H1 (cell line): ENCODE measurements at regions not wholly inside any gene's neighbourhood (a gene's known extent, or its start where the extent isn't known, plus 50 kb on each side); places are given as distances from the start of the nearest gene placed in this dataset.

Experiments
- CTCF ChIA-PET: fragments of 300-600 bp; sonication (Branson Sonifier 250); formaldehyde crosslinking; loops from one replicate; lab custom pipeline; 2021; ENCODE audit not compliant: partially characterized antibody; lab: Charles Lee
- POLR2A ChIA-PET: fragments of 300-600 bp; sonication (Branson Sonifier 250); formaldehyde crosslinking; loops from one replicate; lab custom pipeline; 2021; ENCODE audit warnings: inconsistent platforms; ENCODE audit not compliant: partially characterized antibody; lab: Charles Lee
- DNase-seq, 2 experiments: peaks; one replicate each; pipeline versions ENCODE4 v3.0.0 to v3.0.0-alpha.2; 2010 to 2022; ENCODE audit warnings: low spot score in 2 of 2, low read depth in 1 of 2, mixed read lengths in 1 of 2
- FAIRE-seq: peaks from 2 replicates; lab custom pipeline; 2011; peaks lifted over from hg19 to GRCh38; lab: Jason Lieb, UNC
- H2AFZ ChIP-seq: 2 replicates; pipeline ENCODE4 v1.8.1; 2012; ENCODE audit warnings: low read length, inconsistent platforms
- H2AK5ac ChIP-seq: 2 replicates; pipeline ENCODE4 v1.6.1; 2013; ENCODE audit warnings: low read depth, low read length
- H2BK120ac ChIP-seq: replicated peaks from 2 replicates; pipeline ENCODE3; 2013; ENCODE audit warnings: low read depth, low read length, inconsistent platforms
- H2BK12ac ChIP-seq: 2 replicates; pipeline ENCODE4 v1.6.1; 2013; ENCODE audit warnings: low read depth, low read length
- H2BK15ac ChIP-seq: 2 replicates; pipeline ENCODE4 v1.6.1; 2013; ENCODE audit warnings: low read length
- H2BK20ac ChIP-seq: 2 replicates; pipeline ENCODE4 v1.6.1; 2013; ENCODE audit warnings: low read length
- H2BK5ac ChIP-seq: 2 replicates; pipeline ENCODE4 v1.6.1; 2013; ENCODE audit warnings: low read depth, low read length
- H3K14ac ChIP-seq: 2 replicates; pipeline ENCODE4 v1.6.1; 2013; ENCODE audit warnings: inconsistent platforms; ENCODE audit not compliant: insufficient read length
- H3K18ac ChIP-seq: 2 replicates; pipeline ENCODE4 v1.6.1; 2013; ENCODE audit warnings: low read length; ENCODE audit errors: extremely low read depth
- H3K23ac ChIP-seq: 2 replicates; pipeline ENCODE4 v1.6.1; 2013; ENCODE audit warnings: inconsistent platforms; ENCODE audit not compliant: insufficient read length
- H3K23me2 ChIP-seq: 2 replicates; pipeline ENCODE4 v1.6.1; 2013; ENCODE audit warnings: low read depth, low read length
- H3K27ac ChIP-seq: 2 replicates; pipeline ENCODE4 v1.6.1; 2011; ENCODE audit warnings: low read depth, low read length, inconsistent platforms
- H3K27me3 ChIP-seq, 4 experiments: replicated peaks in 1 of 4; 1 replicate in 1 of 4; 2 replicates in 3 of 4; pipeline versions ENCODE4 v1.6.1 to v1.8.1; 2011 to 2013; ENCODE audit warnings: low read length in 3 of 4, mild to moderate bottlenecking in 3 of 4, inconsistent platforms in 2 of 4, mixed read lengths in 2 of 4, moderate library complexity in 1 of 4; ENCODE audit not compliant: control insufficient read depth in 3 of 4, insufficient read depth in 3 of 4; ENCODE audit errors: extremely low read depth in 1 of 4
- H3K36me3 ChIP-seq, 4 experiments: 2 replicates each; pipeline versions ENCODE4 v1.6.1 to v1.8.1; 2011 to 2013; ENCODE audit warnings: mild to moderate bottlenecking in 4 of 4, low read length in 3 of 4, moderate library complexity in 2 of 4, control low read depth in 1 of 4, inconsistent platforms in 1 of 4; ENCODE audit not compliant: insufficient read depth in 4 of 4, control insufficient read depth in 2 of 4
- H3K4ac ChIP-seq: replicated peaks from 2 replicates; pipeline ENCODE3; 2013; ENCODE audit warnings: low read length, low read depth, mixed read lengths, inconsistent platforms; ENCODE audit not compliant: insufficient read length
- H3K4me1 ChIP-seq, 4 experiments: replicated peaks in 1 of 4; 1 replicate in 1 of 4; 2 replicates in 3 of 4; pipeline versions ENCODE4 v1.6.1 to v1.8.1; 2011 to 2013; ENCODE audit warnings: low read length in 3 of 4, inconsistent platforms in 2 of 4, mixed read lengths in 1 of 4; ENCODE audit not compliant: insufficient read depth in 4 of 4, control insufficient read depth in 3 of 4
- H3K4me2 ChIP-seq, 2 experiments: 2 replicates each; pipeline versions ENCODE4 v1.6.1 to v1.8.1; 2011 to 2013; ENCODE audit warnings: low read depth in 2 of 2, low read length in 2 of 2, control low read depth in 1 of 2, inconsistent platforms in 1 of 2, mild to moderate bottlenecking in 1 of 2; ENCODE audit not compliant: insufficient read depth in 1 of 2
- H3K4me3 ChIP-seq, 4 experiments: fragments of 200-600, 300-600 bp in 1 of 4; sonication (generic), shearing (Covaris generic), sonication (Bioruptor Twin) in 1 of 4; 2 replicates each; pipeline versions ENCODE4 v1.5.1 to v1.8.1; 2011 to 2016; ENCODE audit warnings: low read length in 4 of 4, low read depth in 3 of 4, control low read depth in 2 of 4, inconsistent platforms in 2 of 4, mild to moderate bottlenecking in 2 of 4, mixed read lengths in 1 of 4, moderate library complexity in 1 of 4; ENCODE audit not compliant: insufficient read depth in 2 of 4; ENCODE audit errors: extremely low read depth in 1 of 4
- H3K56ac ChIP-seq: replicated peaks from 2 replicates; pipeline ENCODE3; 2013; ENCODE audit warnings: low read depth, mild to moderate bottlenecking, mixed read lengths, low read length, inconsistent platforms; ENCODE audit not compliant: insufficient read length
- H3K79me1 ChIP-seq: 2 replicates; pipeline ENCODE4 v1.6.1; 2013; ENCODE audit warnings: low read depth, low read length, control low read depth
- H3K79me2 ChIP-seq, 2 experiments: 2 replicates each; pipeline versions ENCODE4 v1.6.1 to v1.8.1; 2012 to 2013; ENCODE audit warnings: low read length in 2 of 2, mild to moderate bottlenecking in 2 of 2, inconsistent platforms in 1 of 2; ENCODE audit not compliant: insufficient read depth in 2 of 2, control insufficient read depth in 1 of 2
- H3K9ac ChIP-seq, 4 experiments: replicated peaks in 1 of 4; 1 replicate in 1 of 4; 2 replicates in 3 of 4; pipeline versions ENCODE4 v1.6.1 to v1.8.1; 2011 to 2013; ENCODE audit warnings: low read depth in 3 of 4, low read length in 3 of 4, control low read depth in 2 of 4, mild to moderate bottlenecking in 2 of 4, moderate library complexity in 2 of 4, inconsistent platforms in 1 of 4; ENCODE audit errors: extremely low read depth in 1 of 4
- H3K9me3 ChIP-seq, 2 experiments: 2 replicates each; pipeline versions ENCODE4 v1.6.1 to v1.8.1; 2012 to 2013; ENCODE audit warnings: mild to moderate bottlenecking in 2 of 2, moderate library complexity in 2 of 2, control low read depth in 1 of 2, inconsistent platforms in 1 of 2, low read depth in 1 of 2, low read length in 1 of 2, mixed read lengths in 1 of 2; ENCODE audit not compliant: insufficient read depth in 2 of 2
- H4K20me1 ChIP-seq, 2 experiments: replicated peaks in 1 of 2; 2 replicates each; pipeline versions ENCODE3 to v1.8.1; 2011 to 2013; ENCODE audit warnings: inconsistent platforms in 2 of 2, low read length in 2 of 2, mild to moderate bottlenecking in 1 of 2; ENCODE audit not compliant: insufficient read depth in 2 of 2, control insufficient read depth in 1 of 2
- H4K5ac ChIP-seq: 2 replicates; pipeline ENCODE4 v1.6.1; 2013; ENCODE audit warnings: low read length, low read depth, mixed read lengths, inconsistent platforms; ENCODE audit not compliant: insufficient read length
- H4K8ac ChIP-seq: 2 replicates; pipeline ENCODE4 v1.8.0; 2013; ENCODE audit warnings: mild to moderate bottlenecking, moderate library complexity, low read length, inconsistent platforms; ENCODE audit not compliant: insufficient read depth; ENCODE audit errors: extremely low read depth
- H4K91ac ChIP-seq: replicated peaks from 2 replicates; pipeline ENCODE3; 2013; ENCODE audit warnings: low read length, mixed read lengths, inconsistent platforms; ENCODE audit not compliant: insufficient read length
- CHD2 ChIP-seq: IDR thresholded peaks from 2 replicates; pipeline ENCODE4 v1.6.1; 2012; ENCODE audit warnings: low read length, improper control_type of control experiment
- CTBP2 ChIP-seq: IDR thresholded peaks from 2 replicates; pipeline ENCODE4 v1.7.0; 2011; ENCODE audit warnings: borderline replicate concordance, mild to moderate bottlenecking, moderate library complexity, mixed read lengths, low read length; ENCODE audit not compliant: insufficient read depth, insufficient read length
- HDAC2 ChIP-seq, 2 experiments: fragments of 300-600 bp in 1 of 2; sonication (generic) in 1 of 2; IDR thresholded peaks; 2 replicates each; pipeline ENCODE4 v1.6.1; 2011 to 2012; ENCODE audit warnings: low read depth in 2 of 2, low read length in 2 of 2, mild to moderate bottlenecking in 2 of 2, moderate library complexity in 2 of 2, borderline replicate concordance in 1 of 2, inconsistent platforms in 1 of 2
- RFX5 ChIP-seq: IDR thresholded peaks from 2 replicates; pipeline ENCODE4 v1.6.1; 2011; ENCODE audit warnings: low read depth, low read length, improper control_type of control experiment, borderline replicate concordance
- SIN3A ChIP-seq, 2 experiments: IDR thresholded peaks in 1 of 2; conservative IDR thresholded peaks in 1 of 2; 2 replicates each; pipeline ENCODE4 v1.6.1; 2011 to 2012; ENCODE audit warnings: low read length in 2 of 2, improper control_type of control experiment in 1 of 2, low read depth in 1 of 2, mild to moderate bottlenecking in 1 of 2
- TBP ChIP-seq: IDR thresholded peaks from 2 replicates; pipeline ENCODE4 v1.6.1; 2011; ENCODE audit warnings: low read depth, low read length, improper control_type of control experiment
- WGBS, 2 experiments: shearing (Covaris generic) in 1 of 2; methylation state at CpG; one replicate each; pipeline versions ENCODE4 v1.1.6 to v1.1.7; 2013 to 2015; ENCODE audit warnings: low lambda C conversion rate in 2 of 2, mixed read lengths in 2 of 2, inconsistent platforms in 1 of 2, low coverage in 1 of 2, missing lambda C conversion rate in 1 of 2; ENCODE audit not compliant: insufficient replicate concordance in 2 of 2, insufficient coverage in 1 of 2, insufficient read length in 1 of 2; ENCODE audit errors: extremely low coverage in 1 of 2, missing lambda C conversion rate in 1 of 2; 5-methylcytosine and 5-hydroxymethylcytosine counted together

- no peak for FAIRE-seq
- H3K4me3 ChIP-seq, result no peak overlapping the region
- ChIA-PET CTCF (interaction anchor here (0.6 to 1.9 kb wide), 7 partner anchors 13 to 869 kb away, joined by 3 to 6 read pairs (median 5); no protein-coding TSS in a partner anchor), POLR2A (no interaction called here)
- H3K4me2 ChIP-seq, result no peak overlapping the region
- H3K18ac ChIP-seq, result no peak overlapping the region
- H3K27me3 ChIP-seq, result no peaks in the 10 kb centered on the region
- H2BK5ac ChIP-seq, result no peak overlapping the region
- H4K5ac ChIP-seq, result no peak overlapping the region
- no peaks in the 10 kb centered on the region for H3K79me1 ChIP-seq
- H2BK12ac ChIP-seq, result no peak overlapping the region
- no peaks in the 10 kb centered on the region for H3K36me3 ChIP-seq
- H3K4ac ChIP-seq, result no peak overlapping the region
- no peak overlapping the region for H2AK5ac ChIP-seq
- H3K4me1 ChIP-seq, result peaks cover 0 to 5% (median under 1%) of the 10 kb centered on the region in 4 experiments; a peak in 1 of 7 replicates
- H2BK15ac ChIP-seq, result no peak overlapping the region
- H3K9ac ChIP-seq, result no peak overlapping the region
- H2AFZ ChIP-seq, result no peak overlapping the region
- H3K9me3 ChIP-seq, result peaks cover 3 to 4% of the 10 kb centered on the region in 2 experiments; a peak in 1 of 4 replicates
- H3K23ac ChIP-seq, result no peak overlapping the region
- DNase-seq, result no peak
- no peak overlapping the region for H2BK120ac ChIP-seq
- H2BK20ac ChIP-seq, result no peak overlapping the region
- H3K27ac ChIP-seq, result no peak overlapping the region
- TF ChIP-seq TBP (no peak), RFX5 (no peak), CHD2 (no peak), HDAC2 (IDR thresholded peaks at IDR 0.05; ENCODE audit: borderline replicate concordance in 1 of 2, low read depth in 2 of 2, low read length in 2 of 2) (no peak), CTBP2 (no peak), SIN3A (conservative IDR thresholded peaks at IDR 0.05 in 1 of 2, IDR thresholded peaks at IDR 0.05 in 1 of 2; ENCODE audit: low read depth in 1 of 2, low read length in 2 of 2) (no peak)
- no peaks in the 10 kb centered on the region for H4K20me1 ChIP-seq
- WGBS, 2 experiments, result 89% methylated on average over 1 of the region's 1 CpG; no CpG with 5 or more reads in 1 of the 2 experiments
- no peaks in the 10 kb centered on the region for H3K23me2 ChIP-seq
- no peak overlapping the region for H3K14ac ChIP-seq
- H3K56ac ChIP-seq, result no peak overlapping the region
- no peaks in the 10 kb centered on the region for H3K79me2 ChIP-seq
- H4K8ac ChIP-seq, result no peak overlapping the region
- H4K91ac ChIP-seq, result no peak overlapping the region
Measured at GRCh38 chr13:27709779-27710178, 82.5 kb upstream of the GSX1 start.
